ENCODE measurements at regions not wholly inside any gene's neighbourhood (a gene's known extent, or its start where the extent isn't known, plus 50 kb on each side); places are given as distances from the start of the nearest gene placed in this dataset.
"Not testable (repeated sequence)": the region's sequence is repeated elsewhere in the genome, so short reads cannot be mapped to it uniquely, and the experiment has no call there.

DNA sequence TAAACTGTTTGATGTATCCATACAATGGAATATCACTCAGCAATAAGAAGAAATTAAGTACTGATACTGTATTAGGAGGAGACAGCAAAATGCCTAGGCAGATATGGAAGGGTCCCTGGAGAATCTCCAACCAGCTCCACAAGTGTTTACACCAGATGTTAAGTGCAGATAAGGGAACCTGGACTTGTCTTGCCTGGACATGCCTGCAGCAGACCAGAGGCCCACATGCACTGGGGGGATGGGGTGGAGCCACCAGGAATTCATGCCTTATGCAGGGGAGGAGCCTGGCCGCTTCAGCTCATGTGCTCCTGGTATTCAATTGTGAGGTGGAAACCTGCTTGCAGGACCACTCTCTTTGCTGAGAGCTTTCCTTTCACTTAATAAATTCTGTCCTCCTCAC is 287.6 kb downstream of the LIPI start:
- not testable (repeated sequence) for DNase-seq (ENCODE audit: low read depth)

DNA sequence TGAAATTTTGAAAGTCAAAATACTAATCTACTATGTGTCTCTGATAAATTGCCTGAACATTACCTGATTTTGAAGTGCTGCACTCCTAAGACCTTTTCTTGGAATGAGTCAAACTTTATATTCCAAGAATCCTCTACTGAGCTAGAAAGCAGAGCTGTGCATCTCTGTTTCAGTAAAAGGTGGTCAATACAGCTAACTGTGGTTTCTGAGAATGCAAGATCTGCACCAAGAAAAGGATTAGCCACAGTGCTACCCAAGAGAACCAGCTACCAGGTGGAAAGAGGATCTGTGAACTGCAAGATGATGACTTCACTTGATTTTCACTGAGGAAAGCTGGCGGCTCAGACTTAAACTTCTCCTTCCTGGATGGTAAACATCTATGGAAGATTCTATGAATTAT is 289.3 kb downstream of the LIPI start:
- not testable (repeated sequence) for DNase-seq (ENCODE audit: low read depth)

GRCh38 chr21:13907385-13907784 is 297.8 kb downstream of the POTED start:
- not testable (repeated sequence) for DNase-seq (ENCODE audit: low read depth)

DNA sequence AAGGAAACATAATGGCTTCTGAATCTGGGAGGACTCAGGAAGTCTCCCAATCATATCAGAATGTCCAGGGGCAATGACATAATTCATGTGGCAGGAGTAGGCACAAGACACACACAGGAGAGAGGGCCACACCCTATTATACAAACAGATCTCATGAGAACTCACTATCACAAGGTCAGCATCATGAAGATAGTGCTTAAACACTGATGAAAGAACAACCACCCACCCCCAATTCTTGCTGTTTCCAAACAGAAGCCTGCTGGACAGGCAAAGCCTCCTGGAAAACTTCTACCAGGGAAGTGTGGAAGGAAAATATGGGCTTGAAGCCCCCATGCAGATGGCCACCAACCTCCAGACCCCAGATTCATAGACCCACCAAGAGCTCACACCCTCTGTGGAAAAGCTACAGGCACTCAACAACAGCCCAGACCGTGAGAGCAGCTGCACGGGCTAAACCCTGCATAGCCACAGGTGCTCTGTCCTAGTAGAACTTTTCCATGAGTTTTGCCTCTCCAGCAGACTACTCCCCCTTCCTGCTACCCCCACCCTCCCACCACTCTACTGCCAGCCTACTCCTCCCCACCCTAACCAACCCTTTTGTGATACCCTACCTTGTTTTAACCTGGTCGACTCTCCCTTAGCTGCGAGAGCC is 287.1 kb downstream of the POTED start:
- DNase-seq (ENCODE audit: low read depth): not testable (repeated sequence)

DNA sequence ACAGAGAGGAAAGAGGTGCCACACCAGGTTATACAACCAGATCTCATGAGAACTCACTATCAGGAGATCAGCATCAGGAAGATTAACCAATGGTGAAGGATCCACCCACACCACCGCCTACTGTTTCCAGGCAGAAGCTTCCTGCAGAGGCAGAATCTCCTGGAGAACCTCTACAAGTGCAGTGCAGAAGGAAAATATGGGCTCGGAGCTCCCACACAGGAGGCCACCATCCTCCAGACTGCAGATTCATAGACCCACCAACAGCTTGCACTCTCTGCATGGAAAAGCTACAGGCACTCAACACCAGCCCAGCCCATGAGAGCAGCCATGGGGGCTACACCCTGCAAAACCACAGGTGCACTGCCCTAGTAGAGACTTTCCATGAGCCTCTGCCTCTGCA is 284.0 kb downstream of the POTED start:
- not testable (repeated sequence) for DNase-seq (ENCODE audit: low read depth)

- not testable (repeated sequence) for DNase-seq (ENCODE audit: low read depth)
These were observed 283.4 kb downstream of the POTED start for GRCh38 chr21:13893025-13893424.

GRCh38 chr21:13892146-13892751 is 282.7 kb downstream of the POTED start:
- DNase-seq (ENCODE audit: low read depth): not testable (repeated sequence)

DNA sequence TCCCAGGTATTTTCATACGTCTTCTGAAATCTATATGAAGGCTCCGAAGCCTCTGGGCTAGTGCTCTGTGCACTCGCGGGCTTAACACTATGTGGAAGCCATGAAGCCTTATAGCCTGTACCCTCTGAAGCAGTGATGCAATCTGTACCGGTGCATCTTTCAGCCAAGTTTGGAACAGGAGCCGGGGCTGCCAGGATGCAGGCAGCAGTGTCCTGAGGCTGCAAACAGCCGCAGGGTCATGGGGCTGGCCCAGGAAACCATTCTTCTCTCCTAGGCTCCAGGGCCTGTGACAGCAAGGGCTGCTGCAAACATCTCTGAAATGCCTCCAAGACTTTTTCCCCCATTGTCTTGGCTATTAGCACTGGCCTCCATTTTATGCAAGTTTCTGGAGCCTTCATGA is 279.6 kb downstream of the POTED start:
- not testable (repeated sequence) for DNase-seq (ENCODE audit: low read depth)

DNA sequence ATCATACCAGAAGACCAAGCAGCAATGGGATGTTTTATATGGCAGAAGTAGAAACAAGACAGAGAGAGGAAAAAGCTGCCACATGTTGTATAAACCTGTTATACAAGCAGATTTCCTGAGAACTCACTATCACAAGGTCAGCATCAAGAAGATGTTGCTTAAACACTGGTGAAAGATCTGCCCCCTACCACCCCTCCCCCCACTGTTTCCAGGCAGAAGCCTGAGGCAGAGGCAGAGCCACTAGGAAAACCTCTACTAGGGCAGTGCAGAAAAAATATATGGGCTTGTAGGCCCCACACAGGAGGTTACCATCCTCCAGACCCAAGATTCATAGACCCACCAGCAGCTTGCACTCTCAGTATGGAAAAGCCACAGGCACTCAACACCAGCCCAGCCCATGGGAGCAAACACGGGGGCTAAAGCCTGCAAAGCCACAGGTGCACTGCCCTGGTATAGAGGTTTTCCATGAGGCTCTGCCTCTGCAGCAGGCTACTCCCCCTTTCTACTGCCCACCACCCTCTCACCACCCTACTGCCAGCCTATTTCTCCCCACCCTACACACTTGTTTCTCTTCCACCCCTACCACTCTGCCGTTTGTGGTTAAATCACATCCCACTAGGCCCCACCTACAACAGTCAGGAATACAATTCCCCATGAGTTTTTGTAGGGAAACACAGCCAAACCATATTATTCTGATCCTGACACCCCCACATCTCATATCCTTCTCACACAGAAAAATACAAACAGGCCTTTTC is 274.2 kb downstream of the POTED start:
- not testable (repeated sequence) for DNase-seq (ENCODE audit: low read depth)

DNA sequence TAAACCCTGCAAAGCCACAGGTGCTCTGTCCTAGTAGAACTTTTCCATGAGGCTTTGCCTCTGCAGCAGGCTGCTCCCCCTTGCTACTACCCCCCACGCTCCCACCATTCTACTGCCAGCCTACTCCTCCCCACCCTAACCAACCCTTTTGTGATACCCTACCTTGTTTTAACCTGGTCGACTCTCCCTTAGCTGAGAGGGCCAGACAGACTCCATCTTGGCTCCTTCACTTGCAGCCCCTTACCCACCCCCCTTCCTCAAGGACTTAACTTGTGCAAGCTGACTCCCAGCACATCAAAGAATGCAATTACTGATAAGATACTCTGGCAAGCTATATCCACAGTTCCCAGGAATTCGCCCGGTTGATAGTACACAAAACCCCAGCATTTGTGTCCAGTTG is 267.9 kb downstream of the POTED start:
- not testable (repeated sequence) for DNase-seq (ENCODE audit: low read depth)

DNA sequence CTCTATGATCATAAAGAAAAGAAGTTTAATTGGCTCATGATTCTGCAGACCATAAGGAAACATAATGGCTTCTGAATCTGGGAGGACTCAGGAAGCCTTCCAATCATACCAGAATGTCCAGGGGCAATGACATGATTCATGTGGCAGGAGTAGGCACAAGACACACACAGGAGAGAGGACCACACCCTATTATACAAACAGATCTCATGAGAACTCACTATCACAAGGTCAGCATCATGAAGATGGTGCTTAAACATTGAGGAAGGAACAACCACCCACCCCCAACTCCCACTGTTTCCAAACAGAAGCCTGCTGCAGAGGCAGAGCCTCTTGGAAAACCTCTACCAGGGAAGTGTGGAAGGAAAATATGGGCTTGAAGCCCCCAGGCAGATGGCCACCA is 267.4 kb downstream of the POTED start:
- not testable (repeated sequence) for DNase-seq (ENCODE audit: low read depth)

DNA sequence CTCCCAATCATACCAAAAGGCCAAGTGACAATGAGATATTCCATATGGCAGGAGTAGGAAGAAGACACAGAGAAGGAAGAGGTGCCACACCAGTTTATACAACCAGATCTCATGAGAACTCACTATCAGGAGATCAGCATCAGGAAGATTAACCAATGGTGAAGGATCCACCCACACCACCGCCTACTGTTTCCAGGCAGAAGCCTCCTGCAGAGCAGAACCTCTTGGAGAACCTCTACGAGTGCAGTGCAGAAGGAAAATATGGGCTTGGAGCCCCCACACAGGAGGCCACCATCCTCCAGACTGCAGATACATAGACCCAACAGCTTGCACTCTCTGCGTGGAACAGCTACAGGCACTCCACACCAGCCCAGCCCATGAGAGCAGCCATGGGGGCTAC is 264.4 kb downstream of the POTED start:
- DNase-seq (ENCODE audit: low read depth): not testable (repeated sequence)

- no peak for DNase-seq (ENCODE audit: low read depth)
These were observed 245.1 kb downstream of the POTED start for GRCh38 chr21:13854638-13855037.

- not testable (repeated sequence) for DNase-seq (ENCODE audit: low read depth)
These were observed 241.2 kb downstream of the POTED start for GRCh38 chr21:13850808-13851207.

DNA sequence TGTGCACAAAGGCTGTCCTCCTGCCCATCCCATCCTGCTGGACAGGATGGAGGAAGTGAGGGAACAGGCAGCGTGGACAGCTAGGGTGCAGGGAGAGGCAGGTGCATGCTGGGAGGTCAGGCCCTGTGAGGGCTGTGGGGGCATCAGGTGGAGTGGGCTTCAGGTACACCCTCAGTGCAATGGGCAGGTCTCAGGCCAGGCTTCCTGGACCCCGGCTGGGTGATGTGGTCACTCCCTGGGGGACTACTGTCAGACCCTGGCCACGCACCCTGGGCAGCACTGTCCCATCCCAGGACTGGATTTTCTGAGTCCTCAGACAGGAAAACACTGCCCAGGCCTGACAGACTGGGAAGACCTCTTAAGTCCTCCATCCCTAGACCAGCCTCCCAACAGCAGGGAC is 239.9 kb downstream of the POTED start:
- not testable (repeated sequence) for DNase-seq (ENCODE audit: low read depth)

DNA sequence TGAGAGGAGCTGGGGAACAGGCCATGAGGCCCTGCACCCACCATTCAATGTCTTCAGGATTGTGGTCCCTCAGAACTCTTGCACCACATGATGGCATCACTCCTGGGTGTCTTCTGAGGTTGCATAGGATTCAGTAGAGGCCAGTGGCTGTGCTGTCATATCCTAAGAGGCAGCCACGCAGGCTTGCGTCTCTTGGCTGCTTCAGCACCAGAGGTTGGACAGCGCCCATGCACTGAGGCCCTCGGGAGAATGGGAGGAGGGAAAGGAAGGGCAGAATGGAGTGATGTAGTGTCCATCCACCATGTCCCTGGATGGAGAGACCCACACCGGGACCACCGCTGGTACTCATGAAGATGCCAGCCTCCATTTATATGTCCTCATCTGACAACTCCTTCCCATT is 237.1 kb downstream of the POTED start:
- not testable (repeated sequence) for DNase-seq (ENCODE audit: low read depth)

DNA sequence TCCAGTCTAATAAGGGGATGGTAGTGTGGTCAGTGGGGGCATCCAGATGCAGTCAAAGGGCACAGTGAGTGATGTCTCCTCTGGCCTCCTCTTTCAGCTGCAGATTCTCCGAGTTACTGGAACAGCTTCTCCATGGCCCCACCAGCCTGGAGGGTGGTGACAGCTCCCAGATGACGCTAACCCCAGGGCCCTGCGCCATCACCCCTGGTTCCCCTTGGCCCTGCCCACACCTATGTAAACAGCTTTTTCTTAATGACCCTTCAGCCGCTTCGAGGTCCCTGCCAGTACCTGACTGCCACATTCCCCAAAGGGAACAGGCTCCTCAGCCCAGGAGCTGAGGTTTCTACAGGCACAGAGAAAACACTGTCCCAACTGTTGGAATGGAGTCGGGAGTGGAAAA is 235.0 kb downstream of the POTED start:
- not testable (repeated sequence) for DNase-seq (ENCODE audit: low read depth)

- not testable (repeated sequence) for DNase-seq (ENCODE audit: low read depth)
These were observed 233.5 kb downstream of the POTED start for GRCh38 chr21:13843081-13843480.

- DNase-seq (ENCODE audit: low read depth): not testable (repeated sequence)
These were observed 218.1 kb downstream of the POTED start for GRCh38 chr21:13827666-13828065.

- no peak for DNase-seq (ENCODE audit: low read depth)
These were observed 217.6 kb downstream of the POTED start for GRCh38 chr21:13827201-13827600.

DNA sequence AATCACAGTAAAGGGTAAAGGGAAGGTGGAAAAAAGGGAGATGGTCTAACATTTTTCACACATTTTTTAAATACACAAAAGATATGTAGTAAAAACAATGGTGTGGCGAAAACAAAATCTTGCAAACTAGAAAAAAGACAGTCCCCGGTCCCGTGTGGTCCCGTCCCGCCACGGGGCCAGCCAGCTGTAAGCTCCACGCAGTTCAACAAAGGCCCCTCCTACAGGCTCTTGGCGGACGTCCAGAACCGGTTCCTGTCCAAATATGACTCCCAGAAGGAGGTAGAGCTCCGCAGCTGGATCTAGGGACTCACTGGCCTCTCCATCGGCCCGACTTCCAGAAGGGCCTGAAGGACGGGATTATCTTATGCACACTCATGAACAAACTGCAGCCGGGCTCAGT is 216.9 kb downstream of the POTED start:
- DNase-seq (ENCODE audit: low read depth): not testable (repeated sequence)

- not testable (repeated sequence) for DNase-seq (ENCODE audit: low read depth)
These were observed 215.7 kb downstream of the POTED start for GRCh38 chr21:13825218-13825778.

- not testable (repeated sequence) for DNase-seq (ENCODE audit: low read depth)
These were observed 210.7 kb downstream of the POTED start for GRCh38 chr21:13820286-13820685.

Measured in activated T-cell treated with anti-CD3 and anti-CD28 coated beads for 24 hours (primary cell).